ENCODE measurements at regions not wholly inside any gene's neighbourhood (a gene's known extent, or its start where the extent isn't known, plus 50 kb on each side); places are given as distances from the start of the nearest gene placed in this dataset.

- Mint-ChIP-seq H3K4me3 (no peak overlapping the region), H3K4me1 (ENCODE audit: low read depth) (no peaks in the 10 kb centered on the region), H3K9me3 (no peaks in the 10 kb centered on the region), H3K27me3 (peaks cover 3% of the 10 kb centered on the region), H3K36me3 (ENCODE audit: low read depth) (no peaks in the 10 kb centered on the region), H3K27ac (no peak overlapping the region)
- intact Hi-C loops (cut with micrococcal nuclease): no loop called here
- ATAC-seq: no peak
- CTCF ChIA-PET: interaction anchor here (2.9 kb wide), 1 partner anchor 9 kb away, joined by 12 read pairs; no protein-coding TSS in a partner anchor
- DNase-seq: no peak
- no peak for TF ChIP-seq CTCF (IDR thresholded peaks at IDR 0.05)
- POLR2A ChIA-PET: no interaction called here
Measured at GRCh38 chr16:80006241-80007215, 406.0 kb upstream of the MAF start.

- Mint-ChIP-seq H3K36me3 (ENCODE audit: low read depth) (no peaks in the 10 kb centered on the region), H3K4me1 (ENCODE audit: low read depth) (no peaks in the 10 kb centered on the region), H3K9me3 (no peaks in the 10 kb centered on the region), H3K27me3 (no peaks in the 10 kb centered on the region), H3K27ac (no peak overlapping the region), H3K4me3 (no peak overlapping the region)
- intact Hi-C loops (cut with micrococcal nuclease): no loop called here
- no peak for DNase-seq
- no peak for TF ChIP-seq CTCF (IDR thresholded peaks at IDR 0.05)
- ChIA-PET POLR2A (no interaction called here), CTCF (no interaction called here)
- ATAC-seq: no peak
Measured at GRCh38 chr16:80004113-80004512, 403.6 kb upstream of the MAF start.

GRCh38 chr16:80002261-80002660 is 401.7 kb upstream of the MAF start:
- CTCF ChIA-PET: no interaction called here
- no peaks in the 10 kb centered on the region for H3K9me3 Mint-ChIP-seq
- no peak for TF ChIP-seq CTCF (IDR thresholded peaks at IDR 0.05)

GRCh38 chr16:79998143-79998542 is 397.6 kb upstream of the MAF start:
- intact Hi-C loops (cut with micrococcal nuclease): no loop called here
- no peak for TF ChIP-seq CTCF (IDR thresholded peaks at IDR 0.05)
- Mint-ChIP-seq H3K4me1 (ENCODE audit: low read depth) (no peaks in the 10 kb centered on the region), H3K9me3 (no peaks in the 10 kb centered on the region), H3K36me3 (ENCODE audit: low read depth) (no peaks in the 10 kb centered on the region), H3K4me3 (no peak overlapping the region), H3K27ac (no peak overlapping the region), H3K27me3 (no peaks in the 10 kb centered on the region)
- DNase-seq (no peak), ATAC-seq (no peak)
- ChIA-PET POLR2A (interaction anchor here (1.0 kb wide), 1 partner anchor 9 kb away, joined by 3 read pairs; no protein-coding TSS in a partner anchor), CTCF (interaction anchor here (2.4 to 2.5 kb wide), 2 partner anchors 9 to 529 kb away, joined by 9 to 12 read pairs; no protein-coding TSS in a partner anchor)

More at GRCh38 chr16:80002261-80002660, 401.7 kb upstream of the MAF start:
- no peaks in the 10 kb centered on the region for H3K4me1 Mint-ChIP-seq (ENCODE audit: low read depth)
- intact Hi-C loops (cut with micrococcal nuclease): no loop called here
- H3K27ac Mint-ChIP-seq: no peak overlapping the region
- no peak overlapping the region for H3K4me3 Mint-ChIP-seq
- no peaks in the 10 kb centered on the region for H3K27me3 Mint-ChIP-seq
- no peaks in the 10 kb centered on the region for H3K36me3 Mint-ChIP-seq (ENCODE audit: low read depth)
- POLR2A ChIA-PET: no interaction called here
- DNase-seq (no peak), ATAC-seq (no peak)

GRCh38 chr16:79997257-79997656 is 396.7 kb upstream of the MAF start:
- CTCF ChIA-PET: interaction anchor here (0.9 to 2.5 kb wide), 4 partner anchors 8 to 530 kb away, joined by 3 to 12 read pairs (median 6); no protein-coding TSS in a partner anchor
- Mint-ChIP-seq H3K4me3 (no peak overlapping the region), H3K4me1 (ENCODE audit: low read depth) (no peaks in the 10 kb centered on the region), H3K9me3 (no peaks in the 10 kb centered on the region), H3K27ac (no peak overlapping the region), H3K36me3 (ENCODE audit: low read depth) (no peaks in the 10 kb centered on the region), H3K27me3 (no peaks in the 10 kb centered on the region)
- ATAC-seq (no peak), DNase-seq (peak; percentile 33)
- intact Hi-C loops (cut with micrococcal nuclease): no loop called here
- peak; percentile 41 for TF ChIP-seq CTCF (IDR thresholded peaks at IDR 0.05)
- POLR2A ChIA-PET: interaction anchor here (0.6 to 1.0 kb wide), 2 partner anchors 8 to 222 kb away, joined by 3 read pairs; no protein-coding TSS in a partner anchor
